GM13976 (cell line): ENCODE measurements at regions not wholly inside any gene's neighbourhood (a gene's known extent, or its start where the extent isn't known, plus 50 kb on each side); places are given as distances from the start of the nearest gene placed in this dataset.
A peak's percentile ranks its signal among the peaks of the same experiment; 100 is the strongest.
"Not testable (repeated sequence)": the region's sequence is repeated elsewhere in the genome, so short reads cannot be mapped to it uniquely, and the experiment has no call there.

ENCODE experiments used
- DNase-seq: peaks from one replicate; pipeline ENCODE4 v3.0.0; 2012; ENCODE audit warnings: low spot score
- in situ Hi-C: fragments of 300-500 bp; cut with MboI; formaldehyde crosslinking; loops from one replicate; pipeline ENCODE4 v1.12.0; 2022; ENCODE audit warnings: low sequenced_read_pairs, mixed read lengths, inconsistent platforms; ENCODE audit not compliant: unreplicated experiment
- TF ChIP-seq, protein P1 (sequence below): IDR thresholded peaks from 2 replicates; pipeline ENCODE4 v1.5.1; 2012; ENCODE audit warnings: borderline replicate concordance, mild to moderate bottlenecking; ENCODE audit not compliant: insufficient read depth; ENCODE audit errors: extremely low read depth, missing control alignments, control extremely low read depth

DNA sequence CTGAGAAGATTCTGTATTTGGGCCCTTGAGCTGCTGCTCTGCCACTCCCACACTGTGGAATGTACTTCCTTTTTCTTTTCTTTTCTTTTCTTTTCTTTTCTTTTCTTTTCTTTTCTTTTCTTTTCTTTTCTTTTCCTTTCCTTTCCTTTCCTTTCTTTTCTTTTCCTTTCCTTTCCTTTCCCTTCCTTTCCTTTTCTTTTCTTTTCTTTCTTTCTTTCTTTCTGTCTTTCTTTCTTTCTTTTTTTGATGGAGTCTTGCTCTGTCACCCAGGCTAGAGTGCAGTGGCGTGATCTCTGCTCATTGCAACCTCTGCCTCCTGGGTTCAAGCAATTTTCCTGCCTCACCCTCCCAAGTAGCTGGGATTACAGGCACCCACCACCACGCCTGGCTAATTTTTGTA lies 89.8 kb downstream of the DNAAF6 start:
- DNase-seq, in situ Hi-C loops: not testable (repeated sequence)

DNA sequence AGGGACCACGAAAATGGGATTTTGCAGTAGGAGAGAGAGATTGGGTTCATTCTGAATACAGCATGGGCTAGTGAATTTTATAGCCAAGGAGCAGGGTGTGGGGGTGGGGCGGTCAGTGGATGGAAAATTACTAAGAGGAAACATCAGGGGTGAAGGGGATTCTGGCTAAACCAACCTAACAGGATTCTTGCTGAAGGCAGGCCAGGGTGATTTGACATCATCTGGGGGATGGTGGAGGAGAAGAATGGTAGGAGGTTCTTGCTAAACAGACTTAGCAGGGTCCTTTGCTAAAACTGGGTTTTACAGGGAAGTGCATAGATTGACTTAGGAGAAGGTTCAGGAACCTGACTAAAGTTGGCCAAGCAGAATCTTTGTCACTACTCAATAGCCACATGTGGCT lies 91.9 kb downstream of the DNAAF6 start:
- in situ Hi-C loops: no loop called here
- no peak for DNase-seq
- TF ChIP-seq, protein P1, sequence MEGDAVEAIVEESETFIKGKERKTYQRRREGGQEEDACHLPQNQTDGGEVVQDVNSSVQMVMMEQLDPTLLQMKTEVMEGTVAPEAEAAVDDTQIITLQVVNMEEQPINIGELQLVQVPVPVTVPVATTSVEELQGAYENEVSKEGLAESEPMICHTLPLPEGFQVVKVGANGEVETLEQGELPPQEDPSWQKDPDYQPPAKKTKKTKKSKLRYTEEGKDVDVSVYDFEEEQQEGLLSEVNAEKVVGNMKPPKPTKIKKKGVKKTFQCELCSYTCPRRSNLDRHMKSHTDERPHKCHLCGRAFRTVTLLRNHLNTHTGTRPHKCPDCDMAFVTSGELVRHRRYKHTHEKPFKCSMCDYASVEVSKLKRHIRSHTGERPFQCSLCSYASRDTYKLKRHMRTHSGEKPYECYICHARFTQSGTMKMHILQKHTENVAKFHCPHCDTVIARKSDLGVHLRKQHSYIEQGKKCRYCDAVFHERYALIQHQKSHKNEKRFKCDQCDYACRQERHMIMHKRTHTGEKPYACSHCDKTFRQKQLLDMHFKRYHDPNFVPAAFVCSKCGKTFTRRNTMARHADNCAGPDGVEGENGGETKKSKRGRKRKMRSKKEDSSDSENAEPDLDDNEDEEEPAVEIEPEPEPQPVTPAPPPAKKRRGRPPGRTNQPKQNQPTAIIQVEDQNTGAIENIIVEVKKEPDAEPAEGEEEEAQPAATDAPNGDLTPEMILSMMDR: no peak

DNA sequence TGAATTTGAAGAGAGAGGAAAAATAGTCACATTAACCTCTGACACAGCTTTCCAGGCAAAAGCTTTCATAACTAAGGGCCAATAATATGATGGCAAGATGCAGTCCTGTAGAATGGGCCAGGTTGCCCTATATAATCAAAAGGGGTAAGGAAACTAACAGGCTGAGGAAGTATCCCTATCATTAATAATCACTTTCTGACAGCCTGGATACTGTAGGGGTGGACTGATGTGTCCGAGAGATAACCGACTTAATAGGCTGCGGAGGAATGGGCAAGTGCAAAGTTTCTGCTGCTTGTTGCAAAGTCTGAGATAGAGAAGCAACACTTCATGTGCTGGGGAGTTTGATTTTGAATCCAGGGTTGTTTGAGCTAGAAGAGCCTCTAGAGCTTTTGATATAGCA lies 94.8 kb downstream of the DNAAF6 start:
- in situ Hi-C loops: no loop called here
- TF ChIP-seq, protein P1: no peak
- DNase-seq: no peak

DNA sequence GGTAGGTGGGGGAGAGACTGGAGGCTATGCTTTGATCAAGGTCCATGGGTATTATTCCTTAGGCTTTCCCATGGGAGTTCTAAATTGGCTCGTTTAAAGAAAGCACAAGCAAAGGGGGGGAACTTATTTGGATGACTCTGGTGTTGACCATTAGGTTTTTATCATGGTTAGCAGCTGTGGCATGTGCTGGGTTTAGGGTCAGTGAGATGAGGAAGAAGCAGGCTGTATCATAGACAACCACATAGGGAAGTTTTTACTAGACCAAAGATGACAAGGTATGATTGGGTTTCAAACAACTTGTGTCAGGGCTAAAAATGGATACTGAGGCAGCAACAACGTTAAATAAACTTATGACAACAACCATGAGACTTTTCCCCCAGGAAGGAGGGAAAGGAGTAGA lies 97.7 kb downstream of the DNAAF6 start:
- DNase-seq: no peak
- in situ Hi-C loops: no loop called here
- TF ChIP-seq, protein P1: no peak

DNA sequence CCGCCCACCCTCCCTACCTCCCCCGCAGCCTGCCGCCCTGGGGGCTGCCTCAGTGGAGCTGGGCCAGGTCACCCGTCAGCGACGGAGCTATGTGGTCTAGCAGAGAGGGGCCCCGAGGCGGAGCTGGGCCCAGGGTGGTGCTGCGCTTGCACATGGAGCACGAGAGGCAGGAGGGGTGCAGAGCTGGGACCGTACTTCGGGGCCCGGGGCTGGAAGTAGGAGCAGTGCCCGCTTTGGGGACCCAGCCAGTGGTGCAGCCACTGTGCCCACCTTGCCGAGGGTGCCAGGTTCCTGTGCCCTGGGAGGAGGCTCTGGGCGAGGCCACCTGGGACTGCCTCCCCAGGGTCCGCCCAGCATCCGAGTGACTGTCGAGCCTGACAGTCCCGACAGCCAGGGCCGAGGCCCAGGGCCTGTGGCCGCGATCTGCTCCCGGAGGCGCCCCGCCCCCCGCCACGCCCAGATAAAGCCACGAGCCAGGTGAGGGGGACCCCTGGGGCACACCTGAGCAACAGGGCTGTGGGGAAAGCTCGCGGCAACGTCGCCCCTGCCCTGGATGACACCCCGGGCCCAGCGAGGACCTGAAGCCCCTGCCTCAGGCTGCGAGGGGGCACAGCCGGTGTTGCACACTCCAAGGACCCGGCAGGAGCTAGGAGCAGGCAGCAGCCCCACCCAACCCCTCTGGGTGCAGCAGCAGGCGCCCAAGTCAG lies 117.5 kb downstream of the DNAAF6 start:
- TF ChIP-seq, protein P1: no peak
- in situ Hi-C loops: no loop called here
- DNase-seq: no peak

DNA sequence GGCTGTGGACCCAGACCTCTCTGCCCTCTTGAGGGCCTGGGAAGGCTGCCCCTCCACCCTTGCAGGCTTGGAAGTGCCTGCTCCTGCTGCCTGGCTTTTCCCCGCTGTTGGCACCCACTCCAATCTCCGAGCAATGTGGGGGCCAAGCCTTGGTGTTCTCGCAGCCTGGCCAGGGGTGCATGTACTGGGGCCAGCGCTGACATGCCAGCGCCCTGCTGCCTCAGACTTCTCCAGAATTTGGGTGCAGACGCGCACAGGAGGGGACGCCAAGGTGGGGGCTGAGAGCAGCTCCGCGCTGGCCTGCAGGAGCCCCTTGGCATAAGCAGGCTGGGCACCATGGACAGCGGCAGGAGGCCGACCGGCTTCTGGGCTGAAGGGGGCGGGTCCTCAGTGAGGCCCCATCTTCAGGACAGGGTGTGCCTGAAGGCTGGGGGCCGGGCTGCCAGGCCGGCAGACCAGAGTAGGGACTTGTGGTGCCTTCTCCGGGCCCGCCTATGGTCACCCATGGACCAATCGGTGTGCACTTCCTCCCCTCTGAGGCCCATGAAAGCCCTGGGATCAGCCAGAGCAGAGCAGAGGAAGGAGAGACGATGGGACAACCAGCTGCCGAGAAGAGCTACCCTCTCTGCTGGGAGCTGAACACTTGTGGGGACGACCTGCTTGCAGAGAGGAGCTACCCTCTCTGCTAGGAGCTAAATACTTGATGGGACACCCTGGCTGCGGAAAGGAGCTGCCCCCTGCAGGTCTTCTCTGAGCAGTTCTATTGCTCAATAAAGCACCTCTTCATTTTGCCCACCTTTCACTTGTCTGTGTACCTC lies 118.3 kb downstream of the DNAAF6 start:
- in situ Hi-C loops: no loop called here
- DNase-seq: peak; percentile 17
- TF ChIP-seq, protein P1: no peak

DNA sequence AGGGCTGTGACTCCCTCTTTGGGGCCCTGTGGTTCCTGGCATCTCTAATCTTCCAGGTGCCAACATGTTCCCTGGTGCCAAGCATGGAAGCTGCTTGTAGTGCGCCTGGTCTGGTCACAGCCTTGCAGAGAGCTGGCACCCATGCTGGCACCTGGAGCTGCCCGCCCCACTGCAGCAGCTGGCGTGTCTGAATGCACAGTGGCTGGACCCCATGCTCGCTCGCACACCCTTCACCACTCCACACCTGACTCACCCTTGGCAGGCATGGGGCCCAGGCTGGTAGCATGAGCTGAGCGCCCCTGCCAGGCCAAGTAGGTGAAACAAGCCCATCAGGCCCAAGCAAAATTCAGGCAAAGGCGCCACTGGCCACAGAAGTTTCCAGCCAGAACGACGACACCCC lies 119.1 kb downstream of the DNAAF6 start:
- in situ Hi-C loops: no loop called here
- DNase-seq: no peak
- TF ChIP-seq, protein P1: no peak
